ENCODE measurements at regions not wholly inside any gene's neighbourhood (a gene's known extent, or its start where the extent isn't known, plus 50 kb on each side); places are given as distances from the start of the nearest gene placed in this dataset.

DNA sequence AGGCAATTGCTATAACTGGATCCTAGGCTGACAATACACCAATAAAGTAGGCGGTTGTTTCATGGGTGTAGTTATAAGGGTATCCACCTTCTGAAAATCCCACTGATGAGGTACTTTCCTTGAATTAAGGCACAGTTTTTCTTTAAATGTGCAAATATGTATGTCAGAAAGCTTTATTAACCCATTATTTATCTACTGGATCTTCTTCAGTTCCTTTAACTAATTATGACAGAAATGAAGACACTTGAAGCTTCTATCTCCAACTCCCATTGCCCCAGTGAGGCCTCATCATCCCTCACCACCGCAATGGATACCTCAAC is 159.6 kb upstream of the KLF3 start:
- Histone ChIP-seq H3K36me3 (no peaks in the 10 kb centered on the region), H3K27me3 (no peaks in the 10 kb centered on the region), H3K9me3 (no peaks in the 10 kb centered on the region), H3K4me3 (no peak overlapping the region)
- DNase-seq: no peak

GRCh38 chr4:38509551-38509950 is 154.4 kb upstream of the KLF3 start:
- Histone ChIP-seq H3K4me3 (no peak overlapping the region), H3K9me3 (no peaks in the 10 kb centered on the region), H3K27me3 (no peaks in the 10 kb centered on the region), H3K36me3 (no peaks in the 10 kb centered on the region)
- DNase-seq: no peak

DNA sequence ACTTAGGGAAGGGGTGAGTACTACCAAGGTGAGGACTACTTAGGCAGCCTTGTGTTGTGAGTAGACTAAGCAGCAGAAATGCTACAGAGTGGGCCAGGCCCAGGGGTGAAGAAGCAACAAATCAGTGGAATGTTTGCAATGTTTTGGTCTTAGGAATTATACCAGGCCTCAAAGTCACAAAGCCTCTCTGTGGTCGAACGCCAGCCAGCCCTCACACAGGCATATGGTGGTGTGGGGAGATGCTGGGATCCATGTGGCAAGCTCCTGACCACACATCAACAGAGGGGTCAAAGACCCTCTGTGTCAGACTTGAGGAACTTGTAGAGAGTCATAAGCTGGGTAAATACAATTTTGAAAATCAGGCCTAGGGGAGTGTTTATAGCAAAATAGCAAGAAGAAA is 153.8 kb upstream of the KLF3 start:
- H3K27me3 ChIP-seq: no peaks in the 10 kb centered on the region
- no peaks in the 10 kb centered on the region for H3K36me3 ChIP-seq
- no peaks in the 10 kb centered on the region for H3K9me3 ChIP-seq
- no peak for DNase-seq
- H3K4me3 ChIP-seq: no peak overlapping the region

GRCh38 chr4:38511702-38512101 is 152.3 kb upstream of the KLF3 start:
- Histone ChIP-seq H3K36me3 (no peaks in the 10 kb centered on the region), H3K4me3 (no peak overlapping the region), H3K27me3 (no peaks in the 10 kb centered on the region), H3K9me3 (no peaks in the 10 kb centered on the region)
- no peak for DNase-seq

GRCh38 chr4:38512840-38513239 is 151.2 kb upstream of the KLF3 start:
- no peaks in the 10 kb centered on the region for H3K36me3 ChIP-seq
- no peak for DNase-seq
- H3K27me3 ChIP-seq: no peaks in the 10 kb centered on the region
- no peak overlapping the region for H3K4me3 ChIP-seq
- H3K9me3 ChIP-seq: no peaks in the 10 kb centered on the region

- DNase-seq: no peak
- Histone ChIP-seq H3K27me3 (no peaks in the 10 kb centered on the region), H3K4me3 (no peak overlapping the region), H3K36me3 (no peaks in the 10 kb centered on the region), H3K9me3 (no peaks in the 10 kb centered on the region)
These were observed 149.4 kb upstream of the KLF3 start for GRCh38 chr4:38514465-38515146.

DNA sequence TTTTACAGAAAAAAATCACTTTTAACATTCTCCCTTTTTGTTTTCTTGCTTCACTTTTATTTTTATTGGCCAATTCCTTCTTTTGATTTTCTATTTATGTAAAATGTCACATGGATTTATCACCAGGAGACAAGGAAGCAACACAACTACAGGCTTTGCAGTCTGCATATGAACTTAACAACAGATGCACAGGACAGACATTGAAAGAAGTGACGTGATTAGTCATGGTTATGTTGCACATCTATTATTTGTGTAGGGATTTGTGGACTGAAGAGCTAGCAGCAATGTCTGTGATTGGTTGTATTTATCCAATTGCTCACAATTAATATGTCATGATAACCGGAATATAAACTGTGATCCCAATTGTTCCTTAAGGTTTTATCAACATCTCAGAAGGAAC is 147.8 kb upstream of the KLF3 start:
- Histone ChIP-seq H3K9me3 (no peaks in the 10 kb centered on the region), H3K4me3 (no peak overlapping the region), H3K36me3 (no peaks in the 10 kb centered on the region), H3K27me3 (no peaks in the 10 kb centered on the region)
- no peak for DNase-seq

- no peak for DNase-seq
- no peaks in the 10 kb centered on the region for H3K36me3 ChIP-seq
These were observed 144.3 kb upstream of the KLF3 start for GRCh38 chr4:38519666-38520065.

DNA sequence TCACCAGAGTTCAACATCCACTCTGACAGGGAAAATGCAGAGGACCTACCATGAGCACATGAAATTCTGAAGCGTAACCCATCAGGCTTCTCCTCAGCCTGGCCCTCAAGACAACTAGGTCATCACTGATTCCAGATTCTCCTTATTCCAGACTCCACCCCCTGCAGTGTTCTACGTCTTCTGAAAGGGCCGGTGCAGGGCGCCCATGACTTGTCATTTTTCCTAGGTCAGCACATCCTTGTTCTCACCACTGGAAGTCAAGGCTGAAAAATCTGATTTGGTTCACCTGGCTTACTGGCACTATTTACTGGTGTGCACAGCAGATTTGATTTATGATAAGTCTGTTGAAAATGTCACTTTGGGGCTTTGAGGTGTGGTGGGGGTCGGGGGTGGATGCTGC is 140.9 kb upstream of the KLF3 start:
- H3K4me3 ChIP-seq: no peak overlapping the region
- DNase-seq: no peak
- H3K36me3 ChIP-seq: no peaks in the 10 kb centered on the region
- H3K9me3 ChIP-seq: no peaks in the 10 kb centered on the region
- H3K27me3 ChIP-seq: no peaks in the 10 kb centered on the region

More at GRCh38 chr4:38519666-38520065, 144.3 kb upstream of the KLF3 start:
- no peak overlapping the region for H3K4me3 ChIP-seq
- no peaks in the 10 kb centered on the region for H3K9me3 ChIP-seq
- no peaks in the 10 kb centered on the region for H3K27me3 ChIP-seq

DNA sequence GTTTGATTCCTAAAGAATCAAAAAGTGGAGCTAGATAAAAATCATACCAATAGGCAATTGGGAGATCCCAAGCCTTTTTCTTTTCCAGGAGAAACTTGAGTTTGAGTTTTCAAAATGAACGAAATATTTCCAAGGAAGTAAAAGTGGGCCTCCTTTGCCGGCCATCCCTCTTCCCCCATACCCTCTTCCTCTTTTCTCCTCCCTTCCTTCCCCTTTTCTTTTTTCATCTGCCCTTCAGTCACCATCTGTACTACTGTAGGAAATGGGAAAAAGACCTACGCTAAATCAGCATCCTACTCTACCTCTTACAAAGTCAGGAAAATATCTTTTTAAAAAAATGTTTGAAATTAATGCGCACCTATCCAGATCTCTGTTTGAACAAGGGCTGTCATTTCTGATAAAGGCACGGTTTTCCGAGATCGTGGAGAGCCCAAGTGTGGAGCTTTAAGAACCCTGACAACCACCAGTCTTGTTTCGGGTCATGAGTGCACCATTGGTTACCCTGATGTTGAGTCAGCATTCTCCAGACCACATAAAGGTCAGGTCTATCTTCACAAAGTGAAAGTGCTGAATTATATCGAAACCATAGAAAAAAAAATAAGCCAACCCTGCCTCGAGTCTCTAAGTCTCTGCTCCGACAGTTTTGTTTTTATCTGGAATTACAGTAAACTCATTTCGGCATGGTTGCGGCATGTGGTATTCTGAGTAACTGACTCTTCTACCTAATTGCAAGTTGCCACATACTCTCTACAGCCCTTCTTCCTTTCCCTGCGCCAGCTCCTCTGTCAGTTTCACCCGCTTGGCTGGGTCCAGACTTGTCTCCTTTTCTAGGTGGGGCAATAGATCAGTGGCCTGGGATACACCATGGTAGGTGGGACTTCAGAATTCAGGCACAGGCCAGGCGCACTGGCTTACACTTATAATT is 140.2 kb upstream of the KLF3 start:
- H3K4me3 ChIP-seq: no peak overlapping the region
- no peaks in the 10 kb centered on the region for H3K27me3 ChIP-seq
- no peaks in the 10 kb centered on the region for H3K9me3 ChIP-seq
- DNase-seq: peak; percentile 3
- H3K36me3 ChIP-seq: no peaks in the 10 kb centered on the region

DNA sequence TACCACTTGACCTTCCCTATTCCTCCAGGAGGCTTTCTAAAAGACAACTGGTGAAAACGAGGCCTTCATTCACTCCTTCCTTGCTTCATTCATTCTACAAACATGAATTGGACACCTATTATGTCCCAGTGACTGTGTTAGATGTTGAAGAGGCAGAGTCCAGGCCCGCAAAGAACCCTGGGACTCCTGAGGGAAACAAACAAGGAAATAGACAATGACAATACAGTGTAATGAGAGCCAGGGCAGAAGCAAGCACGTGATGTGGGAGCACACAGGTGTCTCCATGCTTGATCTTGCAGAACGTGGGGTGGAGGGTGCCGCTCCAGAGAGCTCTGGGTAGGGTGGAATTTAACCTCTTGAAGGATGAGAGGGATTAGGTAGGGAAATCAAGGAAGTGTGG is 137.6 kb upstream of the KLF3 start:
- Histone ChIP-seq H3K9me3 (no peaks in the 10 kb centered on the region), H3K4me3 (no peak overlapping the region), H3K36me3 (no peaks in the 10 kb centered on the region), H3K27me3 (no peaks in the 10 kb centered on the region)
- no peak for DNase-seq

- DNase-seq: no peak
- Histone ChIP-seq H3K36me3 (no peaks in the 10 kb centered on the region), H3K27me3 (no peaks in the 10 kb centered on the region), H3K9me3 (no peaks in the 10 kb centered on the region), H3K4me3 (no peak overlapping the region)
These were observed 134.5 kb upstream of the KLF3 start for GRCh38 chr4:38529189-38530115.

DNA sequence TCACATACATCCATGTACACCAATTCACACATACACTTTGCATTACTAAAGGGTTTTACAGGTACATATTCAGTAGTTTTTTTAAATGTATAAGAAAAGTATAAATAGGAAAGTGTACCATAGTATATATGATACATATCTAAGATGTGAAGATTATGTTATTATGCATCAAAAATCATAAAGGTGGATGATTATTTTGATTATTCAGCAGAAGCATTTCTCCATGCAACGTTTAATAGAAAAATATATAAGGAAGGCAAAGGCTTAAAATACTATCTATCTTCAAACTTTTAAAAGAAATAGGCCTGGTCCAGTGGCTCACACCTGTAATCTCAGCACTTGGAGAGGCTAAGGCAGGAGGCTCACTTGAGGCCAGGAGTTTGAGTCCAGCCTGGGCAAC is 133.5 kb upstream of the KLF3 start:
- no peaks in the 10 kb centered on the region for H3K27me3 ChIP-seq
- no peaks in the 10 kb centered on the region for H3K36me3 ChIP-seq
- H3K4me3 ChIP-seq: no peak overlapping the region

DNA sequence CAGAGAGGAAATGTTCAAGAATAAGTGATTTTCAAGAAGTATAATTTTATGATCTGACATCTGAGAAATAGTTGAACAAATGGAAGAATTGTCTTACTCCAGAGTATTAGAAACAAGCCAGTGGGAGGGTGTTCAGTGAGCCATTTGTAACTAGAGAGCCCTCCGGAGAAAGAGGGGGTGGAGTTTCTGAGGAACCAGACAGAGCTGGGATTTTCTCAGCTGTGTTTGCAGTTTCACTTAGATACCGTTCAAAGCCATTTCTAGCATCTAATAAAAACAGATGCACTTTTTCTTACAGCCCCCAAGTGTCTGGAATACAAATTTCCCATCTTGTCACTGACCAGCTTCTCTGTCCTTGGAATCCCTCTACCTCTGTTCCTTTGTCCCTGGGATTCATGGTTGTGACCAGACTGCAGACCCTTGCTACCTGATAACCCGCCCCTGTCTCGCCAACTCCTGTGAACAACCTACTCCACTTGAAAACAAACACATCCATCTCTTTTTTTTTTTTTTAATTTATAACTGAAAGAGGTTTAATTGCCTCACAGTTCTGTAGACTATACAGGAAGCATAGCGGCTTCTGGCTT is 132.8 kb upstream of the KLF3 start:
- H3K4me3 ChIP-seq: no peak overlapping the region
- H3K27me3 ChIP-seq: no peaks in the 10 kb centered on the region
- no peaks in the 10 kb centered on the region for H3K9me3 ChIP-seq
- no peaks in the 10 kb centered on the region for H3K36me3 ChIP-seq
- no peak for DNase-seq

More for the DNA sequence above, 133.5 kb upstream of the KLF3 start:
- no peak for DNase-seq
- H3K9me3 ChIP-seq: no peaks in the 10 kb centered on the region

GRCh38 chr4:38532908-38533499 is 131.0 kb upstream of the KLF3 start:
- DNase-seq: no peak
- no peak overlapping the region for H3K4me3 ChIP-seq
- no peaks in the 10 kb centered on the region for H3K27me3 ChIP-seq
- no peaks in the 10 kb centered on the region for H3K36me3 ChIP-seq
- H3K9me3 ChIP-seq: no peaks in the 10 kb centered on the region

DNA sequence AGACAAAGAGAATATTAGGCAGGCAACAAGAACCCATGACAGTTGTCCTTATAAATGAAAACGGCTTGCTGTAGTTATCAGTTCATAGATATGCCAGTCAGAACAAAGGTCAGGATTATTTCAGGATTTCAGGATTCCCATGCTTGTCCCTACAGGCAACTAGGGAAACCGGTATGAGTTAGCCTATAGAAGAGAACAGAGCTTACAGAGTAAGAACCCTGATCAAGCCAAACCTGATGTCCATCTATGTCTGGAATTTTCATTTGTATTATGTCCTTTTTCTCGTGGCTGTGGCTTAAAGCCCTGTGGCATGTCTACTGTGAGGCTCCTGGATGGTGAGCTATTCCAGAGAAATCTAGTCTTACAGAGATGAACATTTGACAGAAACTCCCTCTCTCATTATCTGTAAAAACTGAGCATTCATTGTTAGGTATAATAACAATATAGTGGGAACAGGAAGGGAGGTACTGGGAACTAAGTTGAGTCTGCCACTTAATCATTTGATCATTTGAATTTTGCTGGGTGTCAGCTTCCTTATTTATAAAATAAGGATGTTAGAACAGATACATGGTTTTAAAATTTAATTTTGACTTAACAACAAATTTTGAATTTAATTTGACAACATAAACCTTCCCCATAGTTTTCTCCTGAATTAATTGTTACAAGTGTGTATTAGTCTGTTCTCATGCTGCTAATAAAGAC is 129.5 kb upstream of the KLF3 start:
- no peak overlapping the region for H3K4me3 ChIP-seq
- H3K27me3 ChIP-seq: no peaks in the 10 kb centered on the region
- H3K36me3 ChIP-seq: no peaks in the 10 kb centered on the region
- DNase-seq: no peak
- no peaks in the 10 kb centered on the region for H3K9me3 ChIP-seq

All from MG63 (cell line).